Peyer's patch (tissue), 4 donors: ENCODE measurements at regions not wholly inside any gene's neighbourhood (a gene's known extent, or its start where the extent isn't known, plus 50 kb on each side); places are given as distances from the start of the nearest gene placed in this dataset.

ENCODE experiments used
- DNase-seq, 3 donors: peaks; one replicate each; pipeline ENCODE4 v3.0.0-alpha.2; 2017 to 2019
- H3K27ac ChIP-seq, 4 donors: fragments of 200-600 bp; sonication (generic); one replicate each; pipeline ENCODE4 v1.5.1; 2016 to 2019
- H3K27me3 ChIP-seq, 2 donors: fragments of 200-600 bp; sonication (generic); one replicate each; pipeline ENCODE4 v1.5.1; 2019
- H3K36me3 ChIP-seq, 3 donors: fragments of 200-600 bp; sonication (generic); one replicate each; pipeline ENCODE4 v1.5.1; 2016 to 2019
- H3K4me1 ChIP-seq, 4 donors: fragments of 200-600 bp; sonication (generic); one replicate each; pipeline ENCODE4 v1.5.1; 2016 to 2019
- H3K4me3 ChIP-seq, 4 donors: fragments of 200-600 bp; sonication (generic); 1 replicate in 3 of 4; 2 replicates in 1 of 4; pipeline ENCODE4 v1.5.1; 2016 to 2019; ENCODE audit warnings: mild to moderate bottlenecking in 1 of 4
- H3K9me3 ChIP-seq, 4 donors: fragments of 200-600 bp; sonication (generic); one replicate each; pipeline ENCODE4 v1.5.1; 2016 to 2019; ENCODE audit warnings: mild to moderate bottlenecking in 1 of 4
- CTCF ChIP-seq, 6 experiments: fragments of 450-650 bp in 4 of 6; fragments of 200-600 bp in 2 of 6; sonication (generic) in 1 of 6; IDR thresholded peaks; one replicate each; pipeline ENCODE4 v1.5.1; 2017 to 2019; ENCODE audit warnings: antibody characterized with exemption in 6 of 6, mild to moderate bottlenecking in 3 of 6, moderate library complexity in 1 of 6
- POLR2A ChIP-seq, 2 donors: fragments of 450-650 bp; IDR thresholded peaks; one replicate each; pipeline ENCODE4 v1.5.1; 2017; ENCODE audit warnings: antibody characterized with exemption in 2 of 2, mild to moderate bottlenecking in 2 of 2, moderate library complexity in 2 of 2

- Histone ChIP-seq H3K9me3 (no peaks in the 10 kb centered on the region), H3K4me3 (no peak overlapping the region), H3K27ac (no peak overlapping the region), H3K36me3 (no peaks in the 10 kb centered on the region), H3K27me3 (no peaks in the 10 kb centered on the region), H3K4me1 (no peaks in the 10 kb centered on the region)
- no peak for DNase-seq
- TF ChIP-seq CTCF (IDR thresholded peaks at IDR 0.05) = no peak
- no peak for TF ChIP-seq POLR2A (IDR thresholded peaks at IDR 0.05)
These were observed 155.4 kb downstream of the DIPK2A start for GRCh38 chr3:144127014-144127413.

GRCh38 chr3:144127700-144128099, 156.1 kb downstream of the DIPK2A start:
- no peaks in the 10 kb centered on the region for H3K4me1 ChIP-seq
- H3K4me3 ChIP-seq = no peak overlapping the region
- TF ChIP-seq POLR2A (IDR thresholded peaks at IDR 0.05) (no peak), CTCF (IDR thresholded peaks at IDR 0.05) (no peak)
- no peak overlapping the region for H3K27ac ChIP-seq
- H3K36me3 ChIP-seq = no peaks in the 10 kb centered on the region
- H3K9me3 ChIP-seq = no peaks in the 10 kb centered on the region
- no peaks in the 10 kb centered on the region for H3K27me3 ChIP-seq
- DNase-seq = no peak

GRCh38 chr3:144128108-144128892, 156.7 kb downstream of the DIPK2A start:
- DNase-seq = no peak
- Histone ChIP-seq H3K4me3 (no peak overlapping the region), H3K27me3 (no peaks in the 10 kb centered on the region), H3K36me3 (no peaks in the 10 kb centered on the region), H3K4me1 (no peaks in the 10 kb centered on the region), H3K27ac (no peak overlapping the region), H3K9me3 (no peaks in the 10 kb centered on the region)
- TF ChIP-seq CTCF (IDR thresholded peaks at IDR 0.05) (no peak), POLR2A (IDR thresholded peaks at IDR 0.05) (no peak)

GRCh38 chr3:144129536-144130214, 158.1 kb downstream of the DIPK2A start:
- Histone ChIP-seq H3K4me3 (no peak overlapping the region), H3K27ac (no peak overlapping the region), H3K36me3 (no peaks in the 10 kb centered on the region), H3K9me3 (no peaks in the 10 kb centered on the region), H3K27me3 (no peaks in the 10 kb centered on the region), H3K4me1 (no peaks in the 10 kb centered on the region)
- no peak for DNase-seq
- TF ChIP-seq POLR2A (IDR thresholded peaks at IDR 0.05) = no peak

GRCh38 chr3:144141074-144141473, 169.5 kb downstream of the DIPK2A start:
- Histone ChIP-seq H3K4me1 (no peaks in the 10 kb centered on the region), H3K36me3 (no peaks in the 10 kb centered on the region), H3K9me3 (no peaks in the 10 kb centered on the region), H3K27me3 (no peaks in the 10 kb centered on the region), H3K27ac (no peak overlapping the region), H3K4me3 (no peak overlapping the region)
- DNase-seq = no peak
- no peak for TF ChIP-seq POLR2A (IDR thresholded peaks at IDR 0.05)
- TF ChIP-seq CTCF (IDR thresholded peaks at IDR 0.05) = no peak

- Histone ChIP-seq H3K4me3 (no peak overlapping the region), H3K9me3 (no peaks in the 10 kb centered on the region), H3K4me1 (no peaks in the 10 kb centered on the region), H3K27ac (no peak overlapping the region), H3K36me3 (no peaks in the 10 kb centered on the region), H3K27me3 (no peaks in the 10 kb centered on the region)
- DNase-seq = no peak
- TF ChIP-seq POLR2A (IDR thresholded peaks at IDR 0.05) (no peak), CTCF (IDR thresholded peaks at IDR 0.05) (no peak)
These were observed 169.9 kb downstream of the DIPK2A start for GRCh38 chr3:144141496-144141895.
